Heart right ventricle (tissue), 16 donors: ENCODE measurements at regions not wholly inside any gene's neighbourhood (a gene's known extent, or its start where the extent isn't known, plus 50 kb on each side); places are given as distances from the start of the nearest gene placed in this dataset.

ENCODE experiments used
- ATAC-seq, 8 donors: fragments of 200-7000 bp; cut with Tn5 transposase; one replicate each; pipeline ENCODE4 v1.9.1; 2020; ENCODE audit warnings: mild to moderate bottlenecking in 8 of 8, moderate library complexity in 8 of 8, moderate number of reproducible peaks in 1 of 8
- DNase-seq, 2 donors: peaks; one replicate each; pipeline ENCODE4 v3.0.0-alpha.2; 2020
- H3K27ac ChIP-seq, 10 donors: fragments of 200-600 bp; sonication (generic) in 2 of 10; one replicate each; pipeline versions ENCODE4 v1.5.0 to v1.8.0; 2020 to 2022; ENCODE audit warnings: mild to moderate bottlenecking in 3 of 10
- H3K27me3 ChIP-seq, 7 donors: fragments of 200-600 bp; one replicate each; pipeline ENCODE4 v1.8.0; 2021 to 2022; ENCODE audit warnings: mild to moderate bottlenecking in 2 of 7
- H3K36me3 ChIP-seq, 9 donors: fragments of 200-600 bp; sonication (generic) in 1 of 9; one replicate each; pipeline versions ENCODE4 v1.5.0 to v1.8.0; 2020 to 2022; ENCODE audit warnings: mild to moderate bottlenecking in 2 of 9
- H3K4me1 ChIP-seq, 9 donors: fragments of 200-600 bp; sonication (generic) in 1 of 9; one replicate each; pipeline versions ENCODE4 v1.5.0 to v1.8.0; 2020 to 2022; ENCODE audit warnings: mild to moderate bottlenecking in 4 of 9
- H3K4me3 ChIP-seq, 10 donors: fragments of 200-600 bp; sonication (generic) in 2 of 10; one replicate each; pipeline versions ENCODE4 v1.5.0 to v1.8.0; 2020 to 2022; ENCODE audit warnings: mild to moderate bottlenecking in 7 of 10, moderate library complexity in 2 of 10
- H3K9me3 ChIP-seq, 11 donors: fragments of 200-600 bp in 10 of 11; sonication (generic) in 2 of 11; one replicate each; pipeline versions ENCODE4 v1.5.0 to v1.8.0; 2013 to 2022; ENCODE audit warnings: mild to moderate bottlenecking in 2 of 11, control low read depth in 1 of 11, moderate library complexity in 1 of 11
- CTCF ChIP-seq, 9 donors: fragments of 200-600 bp; sonication (generic) in 2 of 9; IDR thresholded peaks; one replicate each; pipeline versions ENCODE4 v1.5.0 to v1.8.0; 2021 to 2022; ENCODE audit warnings: antibody characterized with exemption in 9 of 9, mild to moderate bottlenecking in 5 of 9, moderate library complexity in 1 of 9
- WGBS, 2 donors: extraction: QIAGEN DNeasy Blood & Tissue Kit; methylation state at CpG; one replicate each; pipeline ENCODE4 v1.1.7; 2013; ENCODE audit warnings: inconsistent platforms in 1 of 2; 5-methylcytosine and 5-hydroxymethylcytosine counted together
- intact Hi-C, 10 donors: fragments of 100-400 bp; cut with DNase I; formaldehyde crosslinking; loops; one replicate each; pipeline versions ENCODE4 v1.11.1 to v1.14.2; 2022
- donor health status: Arrhythmogenic right ventricular cardiomyopathy.
- donor health status: ischemic (EF 13 %, LVEDD 7.1; RV severe dilation, severe dysfunction).
- donor health status: healthy with polysubstance abuse.
- donor health status: DM: no; HTN: yes; CAD: no.
- donor health status: DM: no; HTN: no; CAD: no.
- donor health status: ischemic (EF 25% LVEDD 6.9; RV normal size, moderate dysfunction).
- donor health status: ischemic (EF 25% LVEDD 5.7; RV mildly dilated, moderate dysfunction).
- donor health status: healthy.
- donor health status: DM: yes; HTN: yes; CAD: no.
- donor health status: Ischemic cardiomyopathy.
- donor health status: ischemic (EF 35%, LVEDD 5.7; RV mildly dilated, moderate dysfunction).
- donor health status: nonischemic (EF 11% LVEDD 7.7; RV severe dilation, severe dysfunction).
- donor health status: DM: yes; HTN: yes; CAD: no.
- donor health status: PGD.
- donor health status: ischemic (EF 29% LVEDD 5.4; RV normal size, mild dysfunction).
- donor health status: nonischemic (EF 23%, LVEDD 6.1; RV moderate dilation, normal function).

GRCh38 chr14:98714626-98715425, 557.2 kb downstream of the BCL11B start:
- H3K27ac ChIP-seq, result no peak overlapping the region

DNA sequence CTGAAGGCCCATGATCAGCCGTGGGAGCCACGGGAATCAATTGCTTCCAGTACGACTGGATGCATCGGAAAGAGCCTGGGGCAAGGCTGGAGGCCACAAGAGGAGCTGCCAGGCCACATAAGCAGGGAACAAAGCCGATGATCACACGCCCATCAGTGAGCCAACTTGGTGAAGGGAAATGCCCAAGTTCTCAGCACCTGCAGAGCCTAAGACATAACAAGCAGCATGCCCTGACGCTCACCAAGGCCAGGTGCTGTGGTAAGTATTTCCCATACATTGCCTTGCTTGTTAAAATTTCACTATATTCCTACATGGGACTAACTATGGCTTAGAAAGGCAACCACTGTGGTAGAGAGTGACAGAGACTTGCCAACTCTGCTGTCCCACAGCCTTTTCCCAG, 555.9 kb downstream of the BCL11B start:
- no peak for TF ChIP-seq CTCF (IDR thresholded peaks at IDR 0.05)
- no peaks in the 10 kb centered on the region for H3K36me3 ChIP-seq
- no peak for DNase-seq
- ATAC-seq, result no peak
- no peak overlapping the region for H3K27ac ChIP-seq
- H3K4me3 ChIP-seq, result no peak overlapping the region
- H3K4me1 ChIP-seq, result peaks cover 0 to 6% (median 0%) of the 10 kb centered on the region in 9 donors
- intact Hi-C loops, result no loop called here
- 77 to 87% methylated on average over 7 of the region's 7 CpGs for WGBS, 2 donors
- no peaks in the 10 kb centered on the region for H3K9me3 ChIP-seq
- H3K27me3 ChIP-seq, result peaks cover 0 to 21% (median 7%) of the 10 kb centered on the region in 7 donors

More at GRCh38 chr14:98714626-98715425, 557.2 kb downstream of the BCL11B start:
- H3K36me3 ChIP-seq, result no peaks in the 10 kb centered on the region
- H3K4me3 ChIP-seq, result no peak overlapping the region
- intact Hi-C loops, result no loop called here
- no peak for TF ChIP-seq CTCF (IDR thresholded peaks at IDR 0.05)
- H3K27me3 ChIP-seq, result peaks cover 0 to 25% (median 7%) of the 10 kb centered on the region in 7 donors
- DNase-seq (no peak), ATAC-seq (peak in 1 of 8 donors; percentile 13)
- peaks cover 0 to 6% (median 0%) of the 10 kb centered on the region in 9 donors for H3K4me1 ChIP-seq
- 51 to 52% methylated on average over 8 of the region's 8 CpGs for WGBS, 2 donors
- H3K9me3 ChIP-seq, result no peaks in the 10 kb centered on the region

DNA sequence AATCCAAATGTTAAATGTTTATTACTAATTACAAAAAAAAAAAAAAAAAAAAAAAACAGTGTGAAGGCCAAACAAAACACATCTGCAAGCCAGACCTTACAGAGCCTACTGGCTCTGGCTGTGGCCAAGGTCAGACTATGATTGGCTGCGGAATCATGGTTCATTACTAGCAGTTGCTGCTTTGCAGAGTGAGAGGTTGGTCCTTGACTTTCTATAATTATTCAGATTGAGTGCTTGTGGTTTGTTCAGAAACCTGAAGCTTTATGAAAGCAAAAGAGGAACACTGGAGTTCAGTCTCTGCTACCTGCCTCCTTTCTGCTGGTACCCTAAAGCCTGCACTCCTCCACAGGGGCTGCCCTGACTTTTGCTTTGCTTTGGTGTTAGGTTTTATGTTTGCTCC, 550.9 kb downstream of the BCL11B start:
- intact Hi-C loops, result no loop called here
- ATAC-seq (no peak), DNase-seq (no peak)
- no peak for TF ChIP-seq CTCF (IDR thresholded peaks at IDR 0.05)
- WGBS, 2 donors, result 90 to 100% methylated on average over 1 of the region's 1 CpG
- H3K4me1 ChIP-seq, result no peaks in the 10 kb centered on the region
- no peak overlapping the region for H3K4me3 ChIP-seq
- H3K27me3 ChIP-seq, result peaks cover 0 to 27% (median 7%) of the 10 kb centered on the region in 7 donors
- no peaks in the 10 kb centered on the region for H3K9me3 ChIP-seq
- H3K27ac ChIP-seq, result no peak overlapping the region
- H3K36me3 ChIP-seq, result no peaks in the 10 kb centered on the region

DNA sequence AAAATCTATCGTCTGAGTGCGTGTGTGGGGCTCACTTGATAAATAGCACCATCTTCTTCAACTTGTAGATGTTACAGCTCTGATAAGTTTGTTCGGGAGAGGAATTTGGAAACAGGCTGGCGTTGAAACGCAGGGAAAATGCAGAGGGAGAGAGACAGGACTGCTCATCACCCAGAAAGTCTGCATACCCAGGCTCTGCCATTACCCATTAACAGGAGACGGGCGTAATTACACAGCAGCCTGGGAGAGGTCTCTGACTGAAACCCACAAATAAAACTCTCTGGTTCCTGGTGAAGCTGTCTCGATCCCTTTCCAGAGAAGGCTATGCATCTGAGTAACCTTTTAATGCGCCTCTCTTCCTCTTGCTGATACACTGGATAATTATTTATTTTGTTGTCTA, 547.3 kb downstream of the BCL11B start:
- ATAC-seq, result no peak
- 46 to 63% methylated on average over 9 of the region's 9 CpGs for WGBS, 2 donors
- no peak for DNase-seq
- no peak overlapping the region for H3K27ac ChIP-seq
- H3K9me3 ChIP-seq, result no peaks in the 10 kb centered on the region
- H3K27me3 ChIP-seq, result peaks cover 0 to 51% (median 23%) of the 10 kb centered on the region in 7 donors
- no peaks in the 10 kb centered on the region for H3K4me1 ChIP-seq
- intact Hi-C loops, result no loop called here
- H3K36me3 ChIP-seq, result no peaks in the 10 kb centered on the region
- no peak overlapping the region for H3K4me3 ChIP-seq
- no peak for TF ChIP-seq CTCF (IDR thresholded peaks at IDR 0.05)
